Activated naive CD8-positive, alpha-beta T cell treated with anti-CD3 and anti-CD28 coated beads, Interleukin-2, amount 50 U/mL, for 16 hours (primary cell): ENCODE measurements at regions not wholly inside any gene's neighbourhood (a gene's known extent, or its start where the extent isn't known, plus 50 kb on each side); places are given as distances from the start of the nearest gene placed in this dataset.
"Not testable (repeated sequence)": the region's sequence is repeated elsewhere in the genome, so short reads cannot be mapped to it uniquely, and the experiment has no call there.

ENCODE experiments used
- DNase-seq: peaks from one replicate; pipeline ENCODE4 v3.0.0-alpha.2; 2020; ENCODE audit warnings: low read depth, low spot score

- no peak for DNase-seq
Measured at GRCh38 chr2:43019025-43019367, 207.4 kb downstream of the ZFP36L2 start.

- no peak for DNase-seq
Measured at GRCh38 chr2:43018179-43019024, 208.0 kb downstream of the ZFP36L2 start.

DNA sequence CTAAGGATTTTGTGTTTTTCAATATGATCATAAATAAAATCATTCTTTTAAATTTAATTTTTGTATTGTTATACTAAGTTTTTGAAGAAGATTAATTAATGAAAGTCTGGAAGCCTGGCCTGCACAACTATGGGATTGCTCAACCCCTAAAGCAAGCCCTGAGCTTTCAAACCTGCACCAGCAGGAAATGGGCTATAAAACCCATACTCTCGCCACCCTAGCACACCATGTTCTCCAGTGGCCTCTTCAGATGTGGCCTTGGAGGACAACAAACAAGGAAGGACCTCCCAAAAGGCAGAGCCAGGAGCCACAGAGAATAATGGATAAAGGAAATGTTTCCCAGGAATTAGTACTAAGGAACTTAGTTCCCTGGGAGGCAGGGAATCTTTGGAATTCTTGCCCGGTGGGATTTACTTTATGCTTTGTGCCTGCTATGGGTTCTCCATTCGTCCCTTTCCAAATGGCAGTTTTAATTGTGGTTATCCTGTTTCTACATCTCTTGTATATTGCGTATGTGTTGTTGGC is 212.5 kb downstream of the ZFP36L2 start:
- DNase-seq: no peak

- no peak for DNase-seq
Measured at GRCh38 chr2:43012966-43013365, 213.4 kb downstream of the ZFP36L2 start.

GRCh38 chr2:43011158-43011491 is 215.3 kb downstream of the ZFP36L2 start:
- DNase-seq: no peak

DNA sequence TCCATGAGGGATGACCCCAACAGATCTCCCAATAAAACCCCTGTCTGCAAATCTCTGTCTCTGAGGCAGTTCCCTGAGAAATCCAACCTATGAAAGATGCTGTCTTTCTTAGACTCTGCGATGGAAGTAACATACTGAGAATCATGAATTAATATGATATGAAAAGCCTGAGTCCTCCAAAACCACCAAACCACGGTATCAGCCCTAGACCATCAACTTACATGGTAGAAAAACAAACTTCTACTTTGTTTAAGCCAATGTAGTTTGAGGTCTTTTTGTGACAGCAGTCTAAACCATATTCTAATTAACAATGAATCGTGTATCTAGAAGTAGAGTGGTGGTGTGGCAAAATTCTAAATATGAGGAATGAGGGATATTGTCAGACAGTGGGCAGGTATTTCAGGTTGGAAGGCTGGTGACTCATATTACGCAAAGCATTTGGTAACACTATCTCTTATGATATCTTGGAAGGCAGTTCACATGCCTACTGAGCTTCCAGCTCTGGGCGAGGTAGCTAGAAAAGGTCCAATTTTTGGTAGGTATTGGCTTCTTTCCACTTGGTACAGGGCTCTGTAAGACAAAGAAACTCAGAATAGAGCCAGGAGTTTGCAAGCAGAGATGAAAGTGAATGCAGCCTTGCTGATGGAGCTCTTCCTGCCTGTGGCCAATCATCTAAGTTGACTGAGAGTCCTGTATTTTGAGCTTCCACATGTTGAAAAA is 215.8 kb downstream of the ZFP36L2 start:
- DNase-seq: no peak

DNA sequence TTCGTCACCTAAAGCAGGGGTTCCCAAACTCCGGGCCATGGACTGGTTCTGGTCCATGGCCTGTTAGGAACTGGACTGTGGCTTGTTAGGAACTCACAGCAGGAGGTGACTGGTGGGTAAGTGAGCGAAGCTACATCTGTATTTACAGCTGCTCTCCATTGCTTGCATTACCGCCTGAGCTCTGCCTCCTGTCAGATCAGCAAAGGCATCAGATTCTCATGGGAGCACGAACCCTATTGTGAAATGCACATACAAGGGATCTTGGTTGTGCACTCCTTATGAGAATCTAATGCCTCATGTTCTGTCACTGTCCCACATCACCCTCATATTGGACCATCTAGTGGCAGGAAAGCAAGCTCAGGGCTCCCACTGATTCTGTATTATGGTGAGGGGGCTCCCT is 217.0 kb downstream of the ZFP36L2 start:
- no peak for DNase-seq

DNA sequence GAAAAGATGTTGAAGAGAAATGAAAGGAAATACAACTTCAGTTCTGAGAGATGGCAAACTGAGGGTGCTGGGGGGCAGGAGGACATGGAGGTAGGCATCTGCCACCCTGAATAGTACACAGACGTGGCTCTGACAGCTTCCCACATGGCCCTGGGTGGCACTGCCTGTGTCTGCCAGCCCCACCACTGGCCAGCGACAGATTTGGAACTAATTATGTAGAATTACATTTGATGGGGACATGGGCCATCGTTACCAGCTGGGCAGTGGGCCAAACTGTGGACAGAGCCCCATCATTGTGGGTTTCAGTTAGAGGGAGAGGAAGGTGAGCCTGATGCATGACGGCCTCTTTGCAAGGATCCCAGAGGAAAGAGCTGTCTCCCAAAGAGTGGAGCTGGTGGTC is 216.0 kb upstream of the HAAO start:
- DNase-seq: no peak

GRCh38 chr2:43007901-43008300 is 215.5 kb upstream of the HAAO start:
- no peak for DNase-seq

DNA sequence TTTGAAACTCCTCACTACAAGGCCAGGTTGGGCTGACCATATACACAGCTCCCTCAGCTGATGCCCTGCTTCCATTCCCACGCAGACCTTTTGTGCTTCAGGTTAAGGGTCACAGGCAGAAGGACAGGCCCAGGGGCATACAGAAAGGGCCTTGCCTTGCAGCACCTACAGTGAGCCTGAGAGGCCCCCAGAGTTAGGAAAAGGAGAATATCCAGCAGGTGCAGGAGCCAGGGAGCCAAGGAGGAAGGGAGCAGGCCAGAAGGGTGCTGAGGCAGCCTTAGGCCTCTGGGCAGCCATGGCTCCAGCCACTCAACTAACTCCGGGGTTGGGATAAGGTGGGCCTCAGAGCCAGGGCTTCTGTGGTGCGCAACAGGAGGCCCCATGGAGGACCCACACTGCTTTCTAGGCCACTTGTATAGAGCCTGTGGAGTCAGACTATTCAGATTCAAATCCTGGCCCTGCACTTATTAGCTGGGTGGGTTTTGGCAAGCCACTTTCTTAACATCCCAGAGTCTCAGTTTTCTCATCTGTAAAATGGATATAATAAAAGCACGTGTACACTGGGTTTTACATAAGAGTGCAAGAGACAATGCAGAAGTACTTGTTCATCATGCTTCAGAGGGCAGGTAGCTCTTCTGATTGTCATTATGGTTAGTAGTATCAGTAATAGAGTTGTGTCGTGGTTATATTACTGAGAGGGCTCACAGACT is 214.6 kb upstream of the HAAO start:
- DNase-seq: no peak

GRCh38 chr2:43005975-43006833 is 213.8 kb upstream of the HAAO start:
- DNase-seq: no peak

DNA sequence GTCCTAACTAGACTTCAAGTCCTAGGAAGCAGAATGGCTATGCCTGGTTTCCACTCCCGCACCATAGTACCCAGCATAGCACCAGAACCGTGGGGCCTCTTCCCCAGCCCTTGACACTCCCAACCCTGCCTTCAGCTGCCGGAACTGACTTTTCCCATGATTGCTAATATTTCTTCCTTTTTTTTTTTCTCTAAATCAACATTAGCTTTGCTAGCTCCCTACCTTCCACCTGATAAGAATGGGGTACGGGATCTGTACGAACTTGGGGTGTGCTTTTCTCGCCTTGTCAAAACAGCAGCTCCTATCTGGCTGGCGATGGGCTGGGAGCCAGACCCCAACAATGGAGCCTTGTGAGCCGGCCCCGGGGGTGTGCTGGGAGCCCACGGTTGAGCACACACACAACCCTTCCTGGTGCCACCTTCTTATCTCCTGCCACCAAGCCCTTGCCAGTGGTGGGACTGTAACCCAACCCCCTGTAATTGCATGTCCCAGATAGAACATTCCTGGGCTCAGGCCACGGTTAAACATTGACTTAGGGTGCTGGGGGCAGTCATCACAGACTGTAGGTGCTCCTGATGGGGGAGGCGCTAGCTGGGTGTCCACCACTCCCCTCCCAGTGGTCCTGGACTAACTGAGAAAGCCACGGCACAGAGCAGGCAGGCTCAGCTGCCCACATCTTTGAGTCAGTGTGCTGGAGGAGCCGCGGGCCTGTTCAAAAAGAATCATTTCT is 213.0 kb upstream of the HAAO start:
- no peak for DNase-seq

DNA sequence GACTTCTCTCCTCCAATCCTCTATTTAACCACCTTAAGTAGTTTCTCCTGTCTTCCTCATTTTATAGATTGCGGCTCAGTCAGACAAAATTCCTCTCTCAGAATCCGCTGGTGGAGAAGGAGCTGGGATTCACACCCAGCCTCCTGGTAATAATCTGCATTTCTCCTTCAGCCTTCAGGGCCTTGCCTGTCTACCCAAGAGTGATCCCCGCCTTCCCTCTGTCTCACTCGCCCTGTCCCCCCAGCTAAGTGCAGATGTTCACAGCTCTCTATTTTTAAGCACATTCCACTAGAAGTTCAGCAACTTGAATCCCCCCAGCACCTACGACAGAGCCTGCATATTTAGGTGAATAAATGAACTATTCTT is 212.5 kb upstream of the HAAO start:
- no peak for DNase-seq

GRCh38 chr2:43004126-43004865 is 211.9 kb upstream of the HAAO start:
- not testable (repeated sequence) for DNase-seq

DNA sequence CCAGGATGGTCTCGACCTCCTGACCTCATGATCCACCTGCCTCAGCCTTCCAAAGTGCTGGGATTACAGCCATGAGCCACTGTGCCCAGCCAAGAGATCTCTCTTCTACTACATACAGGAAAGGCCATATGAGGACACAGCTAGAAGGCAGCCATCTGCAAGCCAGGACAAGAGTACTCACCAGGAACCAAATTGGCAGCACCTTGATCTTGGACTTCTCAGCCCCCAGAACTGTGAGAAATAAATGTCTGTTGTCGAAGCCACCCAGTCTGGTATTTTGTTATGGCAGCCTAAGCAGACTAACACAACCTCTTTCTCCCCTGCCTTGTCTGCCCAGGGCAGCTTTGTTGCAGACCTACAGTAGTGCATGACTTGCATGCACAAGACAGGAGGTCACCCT is 211.3 kb upstream of the HAAO start:
- no peak for DNase-seq

DNA sequence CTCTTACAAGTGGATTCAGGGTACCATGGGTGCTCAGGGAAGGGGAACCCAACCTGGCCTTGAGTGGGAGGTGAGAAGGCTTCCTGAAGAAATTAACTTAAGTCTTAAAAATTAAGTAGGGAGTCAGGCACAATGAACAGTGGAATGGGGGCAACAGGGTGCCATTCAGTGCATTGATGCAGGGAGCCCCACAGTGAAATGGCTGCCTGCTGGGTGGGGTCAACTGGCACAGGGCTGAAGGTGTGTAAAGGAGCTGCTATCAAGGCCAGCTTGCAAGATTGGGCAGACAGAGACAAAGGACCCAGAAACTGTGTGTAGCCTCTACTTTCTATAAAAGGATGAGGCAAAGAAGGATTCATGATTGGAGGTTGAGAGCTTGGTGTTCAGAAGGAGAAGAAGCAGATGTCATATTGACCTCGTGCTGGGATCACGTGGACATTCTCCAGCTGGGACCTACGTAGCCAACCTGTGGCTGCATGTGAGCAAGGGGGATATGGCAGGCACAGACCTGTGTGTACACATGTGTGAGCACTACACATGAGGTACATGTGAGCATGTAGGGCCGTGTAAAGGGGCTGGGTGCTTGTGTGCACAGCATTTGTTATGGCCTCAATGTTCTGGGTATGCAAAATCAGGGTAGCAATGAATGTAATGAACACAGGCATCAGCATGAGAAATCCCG is 209.5 kb upstream of the HAAO start:
- no peak for DNase-seq

DNA sequence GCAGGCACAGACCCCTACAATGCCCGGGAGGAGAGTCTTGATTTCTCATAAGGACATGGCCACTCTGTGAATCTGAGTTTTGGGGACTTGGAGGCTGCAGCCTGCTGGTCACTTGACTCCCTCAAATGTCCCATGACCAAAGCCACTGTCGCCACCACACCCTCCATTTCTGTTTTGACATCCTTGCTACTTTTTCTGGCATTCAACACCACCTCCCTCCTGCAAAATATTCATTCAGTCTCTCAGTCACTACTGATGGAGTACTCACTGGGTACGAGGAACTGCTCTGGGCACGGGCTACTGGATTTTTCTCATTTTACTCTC is 208.6 kb upstream of the HAAO start:
- DNase-seq: no peak

- no peak for DNase-seq
Measured at GRCh38 chr2:43000242-43001054, 208.1 kb upstream of the HAAO start.

GRCh38 chr2:42999856-43000241 is 207.5 kb upstream of the HAAO start:
- DNase-seq: no peak
